Naive B cell (primary cell): ENCODE measurements at regions not wholly inside any gene's neighbourhood (a gene's known extent, or its start where the extent isn't known, plus 50 kb on each side); places are given as distances from the start of the nearest gene placed in this dataset.
"Not testable (repeated sequence)": the region's sequence is repeated elsewhere in the genome, so short reads cannot be mapped to it uniquely, and the experiment has no call there.

Experiments
- ATAC-seq, 2 donors: fragments of 150-1000 bp; cut with Tn5 transposase; 2 replicates each; pipeline ENCODE4 v1.10.0; 2021; ENCODE audit warnings: low read depth in 2 of 2, mild to moderate bottlenecking in 2 of 2, moderate library complexity in 2 of 2
- DNase-seq: peaks from one replicate; pipeline ENCODE4 v3.0.0; 2022
- H3K27ac Mint-ChIP-seq, 6 donors: one replicate each; pipeline ENCODE4 v1.8.0; 2020 to 2022; ENCODE audit warnings: mild to moderate bottlenecking in 6 of 6, mixed read lengths in 6 of 6, moderate library complexity in 5 of 6, inconsistent platforms in 2 of 6
- H3K27me3 Mint-ChIP-seq, 3 donors: one replicate each; pipeline ENCODE4 v1.8.0; 2021 to 2022; ENCODE audit warnings: mixed read lengths in 3 of 3, mild to moderate bottlenecking in 1 of 3
- H3K36me3 Mint-ChIP-seq, 2 donors: one replicate each; pipeline ENCODE4 v1.8.0; 2020 to 2022; ENCODE audit warnings: mixed read lengths in 2 of 2, inconsistent platforms in 1 of 2, mild to moderate bottlenecking in 1 of 2
- H3K4me1 Mint-ChIP-seq, 3 donors: one replicate each; pipeline ENCODE4 v1.8.0; 2020 to 2022; ENCODE audit warnings: mixed read lengths in 3 of 3, inconsistent platforms in 1 of 3, mild to moderate bottlenecking in 1 of 3, moderate library complexity in 1 of 3
- H3K4me3 Mint-ChIP-seq, 8 donors: one replicate each; pipeline ENCODE4 v1.8.0; 2020 to 2022; ENCODE audit warnings: mild to moderate bottlenecking in 8 of 8, mixed read lengths in 8 of 8, moderate library complexity in 8 of 8, inconsistent platforms in 2 of 8
- H3K9me3 Mint-ChIP-seq, 7 donors: one replicate each; pipeline ENCODE4 v1.8.0; 2020 to 2022; ENCODE audit warnings: mixed read lengths in 7 of 7, mild to moderate bottlenecking in 5 of 7, inconsistent platforms in 2 of 7, moderate library complexity in 1 of 7

GRCh38 chr9:87350915-87351314, 146.8 kb upstream of the DAPK1 start:
- peaks cover 0 to 10% (median 4%) of the 10 kb centered on the region in 7 donors for H3K9me3 Mint-ChIP-seq

GRCh38 chr9:87353301-87353700, 144.4 kb upstream of the DAPK1 start:
- peaks cover 0 to 10% (median 6%) of the 10 kb centered on the region in 7 donors for H3K9me3 Mint-ChIP-seq
- no peak overlapping the region for H3K4me3 Mint-ChIP-seq
- ATAC-seq (no peak), DNase-seq (no peak)
- no peak overlapping the region for H3K27ac Mint-ChIP-seq
- no peaks in the 10 kb centered on the region for H3K36me3 Mint-ChIP-seq
- H3K27me3 Mint-ChIP-seq: no peaks in the 10 kb centered on the region
- H3K4me1 Mint-ChIP-seq: no peaks in the 10 kb centered on the region

More at GRCh38 chr9:87350915-87351314, 146.8 kb upstream of the DAPK1 start:
- ATAC-seq (no peak), DNase-seq (no peak)
- Mint-ChIP-seq H3K27me3 (peaks cover 0 to 10% (median 9%) of the 10 kb centered on the region in 3 donors), H3K27ac (no peak overlapping the region), H3K4me3 (no peak overlapping the region), H3K36me3 (no peaks in the 10 kb centered on the region), H3K4me1 (no peaks in the 10 kb centered on the region)

- H3K27me3 Mint-ChIP-seq: peaks cover 0 to 6% (median 5%) of the 10 kb centered on the region in 3 donors
- H3K4me1 Mint-ChIP-seq: no peaks in the 10 kb centered on the region
- H3K4me3 Mint-ChIP-seq: no peak overlapping the region
- no peak overlapping the region for H3K27ac Mint-ChIP-seq
- H3K36me3 Mint-ChIP-seq: no peaks in the 10 kb centered on the region
- no peak for ATAC-seq
- H3K9me3 Mint-ChIP-seq: peaks cover 0 to 6% (median 2%) of the 10 kb centered on the region in 7 donors
- DNase-seq: no peak
Measured at GRCh38 chr9:87354147-87354546, 143.5 kb upstream of the DAPK1 start.

- Mint-ChIP-seq H3K27me3 (peaks cover 0 to 27% (median 21%) of the 10 kb centered on the region in 3 donors), H3K9me3 (peaks cover 0 to 13% (median 5%) of the 10 kb centered on the region in 7 donors), H3K27ac (no peak overlapping the region), H3K36me3 (no peaks in the 10 kb centered on the region), H3K4me3 (no peak overlapping the region), H3K4me1 (no peaks in the 10 kb centered on the region)
- ATAC-seq: no peak
- no peak for DNase-seq
Measured at GRCh38 chr9:87357600-87357999, 140.1 kb upstream of the DAPK1 start.

- H3K36me3 Mint-ChIP-seq: no peaks in the 10 kb centered on the region
- peaks cover 0 to 21% (median 6%) of the 10 kb centered on the region in 7 donors for H3K9me3 Mint-ChIP-seq
- no peaks in the 10 kb centered on the region for H3K4me1 Mint-ChIP-seq
- H3K4me3 Mint-ChIP-seq: no peak overlapping the region
- H3K27me3 Mint-ChIP-seq: peaks cover 0 to 27% (median 21%) of the 10 kb centered on the region in 3 donors
- DNase-seq (no peak), ATAC-seq (no peak)
- H3K27ac Mint-ChIP-seq: no peak overlapping the region
Measured at GRCh38 chr9:87359264-87359663, 138.4 kb upstream of the DAPK1 start.

- H3K4me3 Mint-ChIP-seq: no peak overlapping the region
- no peaks in the 10 kb centered on the region for H3K36me3 Mint-ChIP-seq
- H3K9me3 Mint-ChIP-seq: peaks cover 0 to 29% (median 7%) of the 10 kb centered on the region in 7 donors
- peaks cover 0 to 27% (median 21%) of the 10 kb centered on the region in 3 donors for H3K27me3 Mint-ChIP-seq
- no peaks in the 10 kb centered on the region for H3K4me1 Mint-ChIP-seq
- no peak for DNase-seq
- ATAC-seq: no peak
- H3K27ac Mint-ChIP-seq: no peak overlapping the region
Measured at GRCh38 chr9:87359958-87360601, 137.6 kb upstream of the DAPK1 start.

- H3K27me3 Mint-ChIP-seq: peaks cover 5 to 17% (median 7%) of the 10 kb centered on the region in 3 donors
- peaks cover 0 to 7% (median 3%) of the 10 kb centered on the region in 7 donors for H3K9me3 Mint-ChIP-seq
- no peak overlapping the region for H3K27ac Mint-ChIP-seq
- no peaks in the 10 kb centered on the region for H3K36me3 Mint-ChIP-seq
- no peaks in the 10 kb centered on the region for H3K4me1 Mint-ChIP-seq
- ATAC-seq: no peak
- DNase-seq: no peak
- H3K4me3 Mint-ChIP-seq: no peak overlapping the region
Measured at GRCh38 chr9:87370049-87370685, 127.5 kb upstream of the DAPK1 start.

- Mint-ChIP-seq H3K36me3 (no peaks in the 10 kb centered on the region), H3K9me3 (peaks cover 0 to 3% (median 2%) of the 10 kb centered on the region in 7 donors), H3K27me3 (peaks cover 5 to 17% (median 17%) of the 10 kb centered on the region in 3 donors), H3K27ac (peak overlapping the region in 1 of 6 donors; percentile 69), H3K4me1 (no peaks in the 10 kb centered on the region), H3K4me3 (peak overlapping the region in 1 of 8 donors; percentile 56)
- ATAC-seq: no peak
- no peak for DNase-seq
Measured at GRCh38 chr9:87371795-87372355, 125.8 kb upstream of the DAPK1 start.

- H3K9me3 Mint-ChIP-seq: peaks cover 0 to 3% (median 2%) of the 10 kb centered on the region in 7 donors
- H3K27me3 Mint-ChIP-seq: peaks cover 5 to 19% (median 17%) of the 10 kb centered on the region in 3 donors
- no peak overlapping the region for H3K4me3 Mint-ChIP-seq
- DNase-seq (no peak), ATAC-seq (no peak)
- H3K4me1 Mint-ChIP-seq: no peaks in the 10 kb centered on the region
- no peak overlapping the region for H3K27ac Mint-ChIP-seq
- no peaks in the 10 kb centered on the region for H3K36me3 Mint-ChIP-seq
Measured at GRCh38 chr9:87372356-87372851, 125.3 kb upstream of the DAPK1 start.

GRCh38 chr9:87374023-87374919, 123.4 kb upstream of the DAPK1 start:
- not testable (repeated sequence) for H3K36me3 Mint-ChIP-seq, H3K4me3 Mint-ChIP-seq, H3K4me1 Mint-ChIP-seq, ATAC-seq, H3K27ac Mint-ChIP-seq, H3K9me3 Mint-ChIP-seq, DNase-seq
- H3K27me3 Mint-ChIP-seq: peaks cover 5 to 19% (median 17%) of the 10 kb centered on the region in 3 donors

GRCh38 chr9:87375397-87376073, 122.1 kb upstream of the DAPK1 start:
- Mint-ChIP-seq H3K4me3 (no peak overlapping the region), H3K4me1 (no peaks in the 10 kb centered on the region), H3K36me3 (no peaks in the 10 kb centered on the region), H3K9me3 (peaks cover 0 to 3% (median 0%) of the 10 kb centered on the region in 7 donors), H3K27me3 (peaks cover 5 to 19% (median 10%) of the 10 kb centered on the region in 3 donors), H3K27ac (no peak overlapping the region)
- DNase-seq (no peak), ATAC-seq (no peak)

GRCh38 chr9:87378676-87379075, 119.0 kb upstream of the DAPK1 start:
- Mint-ChIP-seq H3K27me3 (peaks cover 0 to 20% (median 5%) of the 10 kb centered on the region in 3 donors), H3K27ac (no peak overlapping the region), H3K9me3 (peaks cover 0 to 2% (median 0%) of the 10 kb centered on the region in 7 donors), H3K4me1 (no peaks in the 10 kb centered on the region), H3K4me3 (no peak overlapping the region), H3K36me3 (no peaks in the 10 kb centered on the region)
- no peak for DNase-seq
- no peak for ATAC-seq
